ENCODE measurements at regions not wholly inside any gene's neighbourhood (a gene's known extent, or its start where the extent isn't known, plus 50 kb on each side); places are given as distances from the start of the nearest gene placed in this dataset.

DNA sequence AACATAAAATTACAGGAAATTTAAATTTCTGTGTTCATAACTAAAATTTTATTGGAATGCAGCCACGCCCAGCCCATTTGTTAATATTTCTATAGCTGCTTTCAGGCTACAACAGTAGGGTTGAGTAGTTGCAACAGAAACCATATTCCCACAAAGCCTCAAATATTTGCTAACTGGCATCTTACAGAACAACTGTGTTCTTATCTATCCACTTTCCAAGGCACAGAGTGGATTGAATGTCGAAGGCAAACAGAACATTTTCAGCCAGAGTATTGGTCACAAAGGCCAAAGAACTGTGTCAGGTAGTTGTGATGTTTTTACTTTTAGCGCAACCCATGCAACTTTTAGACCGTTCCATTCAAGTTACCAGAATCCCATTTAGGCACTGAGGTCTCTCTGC lies 51.1 kb upstream of the OPN4 start:
- H3K4me3 Mint-ChIP-seq: no peak overlapping the region
- peaks cover 7% of the 10 kb centered on the region for H3K36me3 Mint-ChIP-seq (ENCODE audit: low read depth)
- TF ChIP-seq, protein P1, sequence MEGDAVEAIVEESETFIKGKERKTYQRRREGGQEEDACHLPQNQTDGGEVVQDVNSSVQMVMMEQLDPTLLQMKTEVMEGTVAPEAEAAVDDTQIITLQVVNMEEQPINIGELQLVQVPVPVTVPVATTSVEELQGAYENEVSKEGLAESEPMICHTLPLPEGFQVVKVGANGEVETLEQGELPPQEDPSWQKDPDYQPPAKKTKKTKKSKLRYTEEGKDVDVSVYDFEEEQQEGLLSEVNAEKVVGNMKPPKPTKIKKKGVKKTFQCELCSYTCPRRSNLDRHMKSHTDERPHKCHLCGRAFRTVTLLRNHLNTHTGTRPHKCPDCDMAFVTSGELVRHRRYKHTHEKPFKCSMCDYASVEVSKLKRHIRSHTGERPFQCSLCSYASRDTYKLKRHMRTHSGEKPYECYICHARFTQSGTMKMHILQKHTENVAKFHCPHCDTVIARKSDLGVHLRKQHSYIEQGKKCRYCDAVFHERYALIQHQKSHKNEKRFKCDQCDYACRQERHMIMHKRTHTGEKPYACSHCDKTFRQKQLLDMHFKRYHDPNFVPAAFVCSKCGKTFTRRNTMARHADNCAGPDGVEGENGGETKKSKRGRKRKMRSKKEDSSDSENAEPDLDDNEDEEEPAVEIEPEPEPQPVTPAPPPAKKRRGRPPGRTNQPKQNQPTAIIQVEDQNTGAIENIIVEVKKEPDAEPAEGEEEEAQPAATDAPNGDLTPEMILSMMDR (conservative IDR thresholded peaks at IDR 0.05): no peak
- no peak for DNase-seq (ENCODE audit: low read depth, low spot score)
- no peaks in the 10 kb centered on the region for H3K27me3 Mint-ChIP-seq (ENCODE audit: low read depth)
- peaks cover 7% of the 10 kb centered on the region for H3K4me1 Mint-ChIP-seq
- H3K9me3 Mint-ChIP-seq: peaks cover 6% of the 10 kb centered on the region
- H3K27ac Mint-ChIP-seq (ENCODE audit: unreplicated experiment): no peak overlapping the region
